ENCODE measurements at regions not wholly inside any gene's neighbourhood (a gene's known extent, or its start where the extent isn't known, plus 50 kb on each side); places are given as distances from the start of the nearest gene placed in this dataset.

DNA sequence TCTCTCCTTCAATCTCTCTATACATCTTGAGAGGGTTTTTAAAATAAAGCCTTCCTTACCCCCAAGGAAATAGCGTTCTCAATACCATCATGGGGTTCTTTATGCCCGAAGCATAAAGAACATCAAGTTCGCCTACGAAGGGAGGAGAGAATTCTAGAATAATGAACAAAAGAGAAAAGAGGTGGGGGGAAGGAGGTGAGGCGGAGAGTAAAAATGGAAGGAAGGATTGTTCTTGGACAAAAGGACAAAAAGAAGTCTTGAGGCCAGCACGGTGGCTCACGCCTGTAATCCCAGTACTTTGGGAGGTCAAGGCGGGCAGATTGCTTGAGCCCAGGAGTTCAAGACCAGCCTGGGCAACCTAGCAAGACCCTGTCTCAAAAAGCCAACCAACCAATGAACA, 319.8 kb upstream of the NCKAP5 start:
- no peak for ATAC-seq
- TF ChIP-seq ZNF565 (CRISPR knock-in tag; conservative IDR thresholded peaks at IDR 0.05; ENCODE audit: low read depth): no peak
- TF ChIP-seq CREB5 (CRISPR knock-in tag; IDR thresholded peaks at IDR 0.05; ENCODE audit: low read depth): no peak
- TF ChIP-seq PATZ1 (CRISPR knock-in tag; IDR thresholded peaks at IDR 0.05; ENCODE audit: borderline replicate concordance): no peak
- no peak for TF ChIP-seq ZNF8 (CRISPR knock-in tag; IDR thresholded peaks at IDR 0.05)
- no peak for TF ChIP-seq GLIS3 (CRISPR knock-in tag; IDR thresholded peaks at IDR 0.05)
- TF ChIP-seq ISL1 (CRISPR knock-in tag; IDR thresholded peaks at IDR 0.05): no peak
- no peak for TF ChIP-seq CSDC2 (CRISPR knock-in tag; IDR thresholded peaks at IDR 0.05)
- no peak for TF ChIP-seq TCF4 (CRISPR knock-in tag; IDR thresholded peaks at IDR 0.05; ENCODE audit: borderline replicate concordance)
- no peak for TF ChIP-seq ZFP30 (CRISPR knock-in tag; IDR thresholded peaks at IDR 0.05)
- TF ChIP-seq RARB (CRISPR knock-in tag; IDR thresholded peaks at IDR 0.05): no peak
- no peak for TF ChIP-seq PPARA (CRISPR knock-in tag; IDR thresholded peaks at IDR 0.05; ENCODE audit: borderline replicate concordance)
- TF ChIP-seq ARNTL (CRISPR knock-in tag; IDR thresholded peaks at IDR 0.05; ENCODE audit: borderline replicate concordance, low read depth): no peak

DNA sequence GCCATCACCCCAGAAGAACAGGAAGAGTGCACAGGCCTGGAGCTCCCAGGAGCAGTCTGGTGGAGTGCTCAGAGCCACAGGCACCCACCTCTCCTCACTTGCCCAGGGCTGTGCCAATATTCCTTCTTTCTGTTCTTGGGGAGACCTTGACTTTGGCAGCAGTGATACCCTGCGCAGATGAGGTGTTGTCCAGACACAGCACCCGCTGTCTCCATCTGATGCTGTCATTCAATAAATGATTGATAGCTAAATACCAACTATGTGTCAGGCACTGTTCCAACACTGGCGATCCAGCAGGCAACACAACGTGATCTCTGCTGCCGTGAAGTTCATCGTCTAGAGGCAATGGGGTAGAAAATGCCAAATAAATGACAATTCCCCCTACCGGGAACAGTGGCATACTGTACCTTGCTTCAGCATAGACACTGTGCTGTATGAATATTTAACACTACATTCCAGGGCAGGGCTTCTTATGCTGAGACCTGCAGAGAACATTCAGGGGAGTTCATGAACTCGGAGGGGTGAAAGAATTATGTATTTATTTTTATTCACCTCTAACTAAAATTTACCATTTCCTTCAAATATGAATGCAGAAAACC, 320.5 kb upstream of the NCKAP5 start:
- TF ChIP-seq, protein P1, sequence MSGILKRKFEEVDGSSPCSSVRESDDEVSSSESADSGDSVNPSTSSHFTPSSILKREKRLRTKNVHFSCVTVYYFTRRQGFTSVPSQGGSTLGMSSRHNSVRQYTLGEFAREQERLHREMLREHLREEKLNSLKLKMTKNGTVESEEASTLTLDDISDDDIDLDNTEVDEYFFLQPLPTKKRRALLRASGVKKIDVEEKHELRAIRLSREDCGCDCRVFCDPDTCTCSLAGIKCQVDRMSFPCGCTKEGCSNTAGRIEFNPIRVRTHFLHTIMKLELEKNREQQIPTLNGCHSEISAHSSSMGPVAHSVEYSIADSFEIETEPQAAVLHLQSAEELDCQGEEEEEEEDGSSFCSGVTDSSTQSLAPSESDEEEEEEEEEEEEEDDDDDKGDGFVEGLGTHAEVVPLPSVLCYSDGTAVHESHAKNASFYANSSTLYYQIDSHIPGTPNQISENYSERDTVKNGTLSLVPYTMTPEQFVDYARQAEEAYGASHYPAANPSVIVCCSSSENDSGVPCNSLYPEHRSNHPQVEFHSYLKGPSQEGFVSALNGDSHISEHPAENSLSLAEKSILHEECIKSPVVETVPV (CRISPR knock-in tag; IDR thresholded peaks at IDR 0.05): no peak
- TF ChIP-seq ZNF565 (CRISPR knock-in tag; conservative IDR thresholded peaks at IDR 0.05; ENCODE audit: low read depth): no peak
- TF ChIP-seq POU6F1 (CRISPR knock-in tag; IDR thresholded peaks at IDR 0.05; ENCODE audit: borderline replicate concordance, low read depth): no peak
- TF ChIP-seq PATZ1 (CRISPR knock-in tag; IDR thresholded peaks at IDR 0.05; ENCODE audit: borderline replicate concordance): no peak
- no peak for TF ChIP-seq OSR1 (CRISPR knock-in tag; IDR thresholded peaks at IDR 0.05)
- no peak for TF ChIP-seq BACH2 (CRISPR knock-in tag; IDR thresholded peaks at IDR 0.05; ENCODE audit: borderline replicate concordance)
- TF ChIP-seq ZNF8 (CRISPR knock-in tag; IDR thresholded peaks at IDR 0.05): no peak
- TF ChIP-seq TOX (CRISPR knock-in tag; IDR thresholded peaks at IDR 0.05; ENCODE audit: borderline replicate concordance): no peak
- TF ChIP-seq TSHZ2 (CRISPR knock-in tag; IDR thresholded peaks at IDR 0.05): no peak
- TF ChIP-seq GLIS3 (CRISPR knock-in tag; IDR thresholded peaks at IDR 0.05): no peak
- no peak for TF ChIP-seq ZNF70 (CRISPR knock-in tag; IDR thresholded peaks at IDR 0.05)
- TF ChIP-seq ISL1 (CRISPR knock-in tag; IDR thresholded peaks at IDR 0.05): no peak
- TF ChIP-seq CREB5 (CRISPR knock-in tag; IDR thresholded peaks at IDR 0.05; ENCODE audit: low read depth): no peak
- TF ChIP-seq ZFP3 (CRISPR knock-in tag; IDR thresholded peaks at IDR 0.05): no peak
- no peak for ATAC-seq

Data from SK-N-SH treated with all-trans-retinoic acid at 6 μM for 48 hours (cell line).